ENCODE measurements at regions not wholly inside any gene's neighbourhood (a gene's known extent, or its start where the extent isn't known, plus 50 kb on each side); places are given as distances from the start of the nearest gene placed in this dataset.

DNA sequence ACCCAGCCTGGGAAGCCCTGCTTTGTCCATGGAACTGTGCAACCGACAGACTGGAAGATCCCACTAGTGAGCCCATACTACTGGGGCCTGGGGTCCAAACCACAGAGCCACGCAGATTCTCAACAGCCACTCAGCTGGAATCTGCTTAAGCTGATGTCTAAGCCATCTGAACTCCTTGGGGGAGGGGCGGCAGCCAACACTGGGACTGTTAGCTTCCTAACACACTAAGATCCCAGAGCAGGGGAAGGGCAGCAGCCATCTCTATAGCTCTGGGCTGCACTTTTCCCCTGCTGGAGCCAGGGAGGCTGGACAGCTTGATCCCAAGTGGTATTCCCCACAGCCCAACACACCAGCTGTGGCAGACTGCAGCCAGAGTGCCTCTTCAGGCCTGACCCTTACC is 118.3 kb downstream of the RPRM start:
- TF ChIP-seq HNF4G (IDR thresholded peaks at IDR 0.05), result no peak
- TF ChIP-seq EGR1 (IDR thresholded peaks at IDR 0.05; ENCODE audit: low read depth in 2 of 2), result no peak
- TF ChIP-seq, protein P1, sequence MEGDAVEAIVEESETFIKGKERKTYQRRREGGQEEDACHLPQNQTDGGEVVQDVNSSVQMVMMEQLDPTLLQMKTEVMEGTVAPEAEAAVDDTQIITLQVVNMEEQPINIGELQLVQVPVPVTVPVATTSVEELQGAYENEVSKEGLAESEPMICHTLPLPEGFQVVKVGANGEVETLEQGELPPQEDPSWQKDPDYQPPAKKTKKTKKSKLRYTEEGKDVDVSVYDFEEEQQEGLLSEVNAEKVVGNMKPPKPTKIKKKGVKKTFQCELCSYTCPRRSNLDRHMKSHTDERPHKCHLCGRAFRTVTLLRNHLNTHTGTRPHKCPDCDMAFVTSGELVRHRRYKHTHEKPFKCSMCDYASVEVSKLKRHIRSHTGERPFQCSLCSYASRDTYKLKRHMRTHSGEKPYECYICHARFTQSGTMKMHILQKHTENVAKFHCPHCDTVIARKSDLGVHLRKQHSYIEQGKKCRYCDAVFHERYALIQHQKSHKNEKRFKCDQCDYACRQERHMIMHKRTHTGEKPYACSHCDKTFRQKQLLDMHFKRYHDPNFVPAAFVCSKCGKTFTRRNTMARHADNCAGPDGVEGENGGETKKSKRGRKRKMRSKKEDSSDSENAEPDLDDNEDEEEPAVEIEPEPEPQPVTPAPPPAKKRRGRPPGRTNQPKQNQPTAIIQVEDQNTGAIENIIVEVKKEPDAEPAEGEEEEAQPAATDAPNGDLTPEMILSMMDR (IDR thresholded peaks at IDR 0.05; ENCODE audit: low read depth, low read length, missing input control), result no peak
- no peak for TF ChIP-seq NR2F2 (IDR thresholded peaks at IDR 0.05)
- TF ChIP-seq RAD21 (IDR thresholded peaks at IDR 0.05), result no peak
- no peak for TF ChIP-seq YY1 (IDR thresholded peaks at IDR 0.05)
- TF ChIP-seq, protein P2, sequence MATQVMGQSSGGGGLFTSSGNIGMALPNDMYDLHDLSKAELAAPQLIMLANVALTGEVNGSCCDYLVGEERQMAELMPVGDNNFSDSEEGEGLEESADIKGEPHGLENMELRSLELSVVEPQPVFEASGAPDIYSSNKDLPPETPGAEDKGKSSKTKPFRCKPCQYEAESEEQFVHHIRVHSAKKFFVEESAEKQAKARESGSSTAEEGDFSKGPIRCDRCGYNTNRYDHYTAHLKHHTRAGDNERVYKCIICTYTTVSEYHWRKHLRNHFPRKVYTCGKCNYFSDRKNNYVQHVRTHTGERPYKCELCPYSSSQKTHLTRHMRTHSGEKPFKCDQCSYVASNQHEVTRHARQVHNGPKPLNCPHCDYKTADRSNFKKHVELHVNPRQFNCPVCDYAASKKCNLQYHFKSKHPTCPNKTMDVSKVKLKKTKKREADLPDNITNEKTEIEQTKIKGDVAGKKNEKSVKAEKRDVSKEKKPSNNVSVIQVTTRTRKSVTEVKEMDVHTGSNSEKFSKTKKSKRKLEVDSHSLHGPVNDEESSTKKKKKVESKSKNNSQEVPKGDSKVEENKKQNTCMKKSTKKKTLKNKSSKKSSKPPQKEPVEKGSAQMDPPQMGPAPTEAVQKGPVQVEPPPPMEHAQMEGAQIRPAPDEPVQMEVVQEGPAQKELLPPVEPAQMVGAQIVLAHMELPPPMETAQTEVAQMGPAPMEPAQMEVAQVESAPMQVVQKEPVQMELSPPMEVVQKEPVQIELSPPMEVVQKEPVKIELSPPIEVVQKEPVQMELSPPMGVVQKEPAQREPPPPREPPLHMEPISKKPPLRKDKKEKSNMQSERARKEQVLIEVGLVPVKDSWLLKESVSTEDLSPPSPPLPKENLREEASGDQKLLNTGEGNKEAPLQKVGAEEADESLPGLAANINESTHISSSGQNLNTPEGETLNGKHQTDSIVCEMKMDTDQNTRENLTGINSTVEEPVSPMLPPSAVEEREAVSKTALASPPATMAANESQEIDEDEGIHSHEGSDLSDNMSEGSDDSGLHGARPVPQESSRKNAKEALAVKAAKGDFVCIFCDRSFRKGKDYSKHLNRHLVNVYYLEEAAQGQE (IDR thresholded peaks at IDR 0.05), result no peak
- TF ChIP-seq, protein P3, sequence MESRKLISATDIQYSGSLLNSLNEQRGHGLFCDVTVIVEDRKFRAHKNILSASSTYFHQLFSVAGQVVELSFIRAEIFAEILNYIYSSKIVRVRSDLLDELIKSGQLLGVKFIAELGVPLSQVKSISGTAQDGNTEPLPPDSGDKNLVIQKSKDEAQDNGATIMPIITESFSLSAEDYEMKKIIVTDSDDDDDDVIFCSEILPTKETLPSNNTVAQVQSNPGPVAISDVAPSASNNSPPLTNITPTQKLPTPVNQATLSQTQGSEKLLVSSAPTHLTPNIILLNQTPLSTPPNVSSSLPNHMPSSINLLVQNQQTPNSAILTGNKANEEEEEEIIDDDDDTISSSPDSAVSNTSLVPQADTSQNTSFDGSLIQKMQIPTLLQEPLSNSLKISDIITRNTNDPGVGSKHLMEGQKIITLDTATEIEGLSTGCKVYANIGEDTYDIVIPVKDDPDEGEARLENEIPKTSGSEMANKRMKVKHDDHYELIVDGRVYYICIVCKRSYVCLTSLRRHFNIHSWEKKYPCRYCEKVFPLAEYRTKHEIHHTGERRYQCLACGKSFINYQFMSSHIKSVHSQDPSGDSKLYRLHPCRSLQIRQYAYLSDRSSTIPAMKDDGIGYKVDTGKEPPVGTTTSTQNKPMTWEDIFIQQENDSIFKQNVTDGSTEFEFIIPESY (IDR thresholded peaks at IDR 0.05), result no peak
- TF ChIP-seq, protein P4, sequence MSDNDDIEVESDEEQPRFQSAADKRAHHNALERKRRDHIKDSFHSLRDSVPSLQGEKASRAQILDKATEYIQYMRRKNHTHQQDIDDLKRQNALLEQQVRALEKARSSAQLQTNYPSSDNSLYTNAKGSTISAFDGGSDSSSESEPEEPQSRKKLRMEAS (IDR thresholded peaks at IDR 0.05), result no peak
- no peak for TF ChIP-seq FOXA2 (IDR thresholded peaks at IDR 0.05)
- TF ChIP-seq RXRA (IDR thresholded peaks at IDR 0.05), result no peak
- no peak for TF ChIP-seq JUND (IDR thresholded peaks at IDR 0.05)
- TF ChIP-seq, protein P5, sequence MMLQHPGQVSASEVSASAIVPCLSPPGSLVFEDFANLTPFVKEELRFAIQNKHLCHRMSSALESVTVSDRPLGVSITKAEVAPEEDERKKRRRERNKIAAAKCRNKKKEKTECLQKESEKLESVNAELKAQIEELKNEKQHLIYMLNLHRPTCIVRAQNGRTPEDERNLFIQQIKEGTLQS (IDR thresholded peaks at IDR 0.05), result no peak
- no peak for TF ChIP-seq SP1 (IDR thresholded peaks at IDR 0.05)
- no peak for TF ChIP-seq HNF4A (conservative IDR thresholded peaks at IDR 0.05)
- no peaks in the 10 kb centered on the region for H3K27me3 ChIP-seq (ENCODE audit: control insufficient read depth in 4 of 4, insufficient read depth in 4 of 4, low read length in 3 of 4)

DNA sequence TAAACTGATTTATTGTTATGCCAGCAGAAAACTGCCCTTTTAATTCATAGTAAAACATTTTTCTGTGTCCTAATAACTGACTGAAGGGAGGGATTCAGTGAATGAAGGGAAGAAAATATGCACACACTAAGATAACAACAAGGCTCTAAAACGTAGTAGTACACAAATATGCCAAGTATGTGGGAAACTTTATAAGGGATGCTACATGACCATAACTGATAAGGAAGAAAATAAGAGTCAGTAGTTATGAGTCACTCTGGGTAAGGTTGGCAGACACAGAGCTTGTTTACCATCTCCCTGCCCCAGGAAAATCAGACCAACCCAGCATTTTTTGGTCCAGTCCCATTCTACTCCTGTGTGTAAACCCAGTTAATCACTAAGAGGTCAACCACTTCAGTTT is 124.2 kb downstream of the RPRM start:
- no peak for DNase-seq (ENCODE audit: low spot score)
- Histone ChIP-seq H3K4me1 (ENCODE audit: control insufficient read depth in 4 of 4, insufficient read depth in 4 of 4, low read length in 3 of 4) (peaks cover 0 to 4% (median under 1%) of the 10 kb centered on the region in 4 donors), H3K4me3 (ENCODE audit: low read depth in 1 of 3, low read length in 3 of 3) (no peak overlapping the region), H3K9ac (ENCODE audit: low read depth in 1 of 2, low read length in 2 of 2) (no peak overlapping the region), H3K27ac (ENCODE audit: low read depth in 1 of 2, low read length in 2 of 2) (no peak overlapping the region), H3K27me3 (ENCODE audit: control insufficient read depth in 4 of 4, insufficient read depth in 4 of 4, low read length in 3 of 4) (no peaks in the 10 kb centered on the region), H3K9me3 (ENCODE audit: control insufficient read depth in 4 of 4, low read length in 3 of 4) (no peaks in the 10 kb centered on the region), H3K36me3 (ENCODE audit: control insufficient read depth in 4 of 4, insufficient read depth in 3 of 4, low read depth in 1 of 4, low read length in 3 of 4) (no peaks in the 10 kb centered on the region)
- WGBS, result 19% methylated on average over 1 of the region's 1 CpG
- no peak for TF ChIP-seq EGR1 (IDR thresholded peaks at IDR 0.05; ENCODE audit: low read depth in 2 of 2)
- no peak for TF ChIP-seq TAF1 (conservative IDR thresholded peaks at IDR 0.05)
- TF ChIP-seq, protein P5 (IDR thresholded peaks at IDR 0.05), result no peak
- TF ChIP-seq HNF4G (IDR thresholded peaks at IDR 0.05), result no peak
- TF ChIP-seq, protein P1 (IDR thresholded peaks at IDR 0.05; ENCODE audit: low read depth, low read length, missing input control), result no peak

More for the DNA sequence above, 118.3 kb downstream of the RPRM start:
- 78% methylated on average over 3 of the region's 3 CpGs for WGBS
- no peak overlapping the region for H3K9ac ChIP-seq (ENCODE audit: low read depth in 1 of 2, low read length in 2 of 2)
- H3K4me3 ChIP-seq (ENCODE audit: low read depth in 1 of 3, low read length in 3 of 3), result no peak overlapping the region
- H3K36me3 ChIP-seq (ENCODE audit: control insufficient read depth in 4 of 4, insufficient read depth in 3 of 4, low read depth in 1 of 4, low read length in 3 of 4), result no peaks in the 10 kb centered on the region
- no peaks in the 10 kb centered on the region for H3K4me1 ChIP-seq (ENCODE audit: control insufficient read depth in 4 of 4, insufficient read depth in 4 of 4, low read length in 3 of 4)
- no peaks in the 10 kb centered on the region for H3K9me3 ChIP-seq (ENCODE audit: control insufficient read depth in 4 of 4, low read length in 3 of 4)
- no peak overlapping the region for H3K27ac ChIP-seq (ENCODE audit: low read depth in 1 of 2, low read length in 2 of 2)
- no peak for DNase-seq (ENCODE audit: low spot score)

All from liver (tissue), 8 donors.